ENCODE measurements at regions not wholly inside any gene's neighbourhood (a gene's known extent, or its start where the extent isn't known, plus 50 kb on each side); places are given as distances from the start of the nearest gene placed in this dataset.

GRCh38 chr5:96219580-96220281, 213.3 kb downstream of the PCSK1 start:
- POLR2A ChIA-PET = no interaction called here
- no peak for DNase-seq (ENCODE audit: low read depth, low spot score)
- Histone ChIP-seq H3K9ac (ENCODE audit: low read length) (no peak overlapping the region), H3K27ac (ENCODE audit: low read depth, low read length) (no peak overlapping the region), H3K4me2 (ENCODE audit: low read length) (no peak overlapping the region), H3K79me2 (ENCODE audit: insufficient read depth, low read length) (no peaks in the 10 kb centered on the region), H3K27me3 (ENCODE audit: insufficient read depth, low read length) (no peaks in the 10 kb centered on the region), H3K36me3 (ENCODE audit: control insufficient read depth in 1 of 2, insufficient read depth in 2 of 2, low read length in 2 of 2) (no peaks in the 10 kb centered on the region), H3K9me2 (ENCODE audit: insufficient read depth) (no peaks in the 10 kb centered on the region), H3K4me3 (replicated peaks in 1 of 2; ENCODE audit: low read depth in 1 of 2, low read length in 2 of 2) (no peak overlapping the region), H3K9me3 (ENCODE audit: control insufficient read depth in 1 of 2, insufficient read depth in 1 of 2, low read depth in 1 of 2, low read length in 2 of 2) (no peaks in the 10 kb centered on the region), H2AFZ (ENCODE audit: low read depth, low read length, poor library complexity, severe bottlenecking) (no peak overlapping the region), H3K4me1 (ENCODE audit: control insufficient read depth in 1 of 2, insufficient read depth in 2 of 2, low read length in 2 of 2) (no peaks in the 10 kb centered on the region), H4K20me1 (ENCODE audit: insufficient read depth) (no peaks in the 10 kb centered on the region)
- RAD21 ChIA-PET (ENCODE audit: low non-redundant PET in 1 of 2, low total read pairs in 2 of 2, uncharacterized antibody in 2 of 2, unreplicated experiment in 2 of 2) = no interaction called here
- no TSS peak for BruUV-seq (replicated peaks)
- intact Hi-C loops (cut with micrococcal nuclease) = no loop called here
- TF ChIP-seq POLR2A (IDR thresholded peaks at IDR 0.05; ENCODE audit: borderline replicate concordance, extremely low read depth, insufficient read depth, insufficient read length) (no peak), RAD21 (IDR thresholded peaks at IDR 0.05; ENCODE audit: low read depth) (no peak), SIN3A (IDR thresholded peaks at IDR 0.05; ENCODE audit: low read depth) (no peak), YY1 (IDR thresholded peaks at IDR 0.05; ENCODE audit: extremely low read depth, insufficient replicate concordance, low read depth, low read length) (no peak), ELF1 (IDR thresholded peaks at IDR 0.05; ENCODE audit: borderline replicate concordance, low read depth) (no peak), EZH2phosphoT487 (IDR thresholded peaks at IDR 0.05; ENCODE audit: borderline replicate concordance) (no peak), SP1 (IDR thresholded peaks at IDR 0.05; ENCODE audit: low read depth) (no peak), ZBTB33 (IDR thresholded peaks at IDR 0.05; ENCODE audit: extremely low read depth, insufficient replicate concordance, low read length) (no peak), CEBPB (IDR thresholded peaks at IDR 0.05; ENCODE audit: low read depth) (no peak)
- ATAC-seq = no peak
- CTCF ChIA-PET = no interaction called here

All from HCT116 (cell line).